HG03196 (cell line): ENCODE measurements at regions not wholly inside any gene's neighbourhood (a gene's known extent, or its start where the extent isn't known, plus 50 kb on each side); places are given as distances from the start of the nearest gene placed in this dataset.

Source experiments
- ATAC-seq: cut with Tn5 transposase; IDR thresholded peaks from one replicate; pipeline ENCODE4 v1.9.1; 2021; ENCODE audit not compliant: unreplicated experiment

GRCh38 chr1:62981434-62981833, 197.5 kb downstream of the ATG4C start:
- no peak for ATAC-seq

- no peak for ATAC-seq
Measured at GRCh38 chr1:62988867-62989266, 204.9 kb downstream of the ATG4C start.

GRCh38 chr1:62989497-62989896, 205.6 kb downstream of the ATG4C start:
- ATAC-seq: no peak

- ATAC-seq: no peak
Measured at GRCh38 chr1:62991152-62991551, 207.2 kb downstream of the ATG4C start.

- ATAC-seq: no peak
Measured at GRCh38 chr1:62993844-62994243, 209.9 kb downstream of the ATG4C start.

GRCh38 chr1:62995173-62995572, 211.2 kb downstream of the ATG4C start:
- no peak for ATAC-seq

- no peak for ATAC-seq
Measured at GRCh38 chr1:62997884-62998283, 214.0 kb downstream of the ATG4C start.

GRCh38 chr1:62998845-62999649, 215.1 kb downstream of the ATG4C start:
- no peak for ATAC-seq

- no peak for ATAC-seq
Measured at GRCh38 chr1:63000508-63000907, 216.6 kb downstream of the ATG4C start.

GRCh38 chr1:63004868-63005267, 220.9 kb downstream of the ATG4C start:
- ATAC-seq: no peak

GRCh38 chr1:63005812-63006211, 221.9 kb downstream of the ATG4C start:
- ATAC-seq: no peak

GRCh38 chr1:63009421-63009820, 225.5 kb downstream of the ATG4C start:
- no peak for ATAC-seq

- no peak for ATAC-seq
Measured at GRCh38 chr1:63010913-63011660, 227.2 kb downstream of the ATG4C start.

- no peak for ATAC-seq
Measured at GRCh38 chr1:63012339-63012738, 228.4 kb downstream of the ATG4C start.

- no peak for ATAC-seq
Measured at GRCh38 chr1:63014267-63014666, 230.3 kb downstream of the ATG4C start.

- ATAC-seq: no peak
Measured at GRCh38 chr1:63022319-63022718, 238.4 kb downstream of the ATG4C start.

- no peak for ATAC-seq
Measured at GRCh38 chr1:63023171-63023570, 239.2 kb downstream of the ATG4C start.

- ATAC-seq: no peak
Measured at GRCh38 chr1:63023637-63024036, 239.7 kb downstream of the ATG4C start.

GRCh38 chr1:63024132-63024531, 240.2 kb downstream of the ATG4C start:
- no peak for ATAC-seq

- ATAC-seq: no peak
Measured at GRCh38 chr1:63027176-63027575, 243.2 kb downstream of the ATG4C start.

GRCh38 chr1:63032171-63032570, 248.2 kb downstream of the ATG4C start:
- ATAC-seq: no peak

- no peak for ATAC-seq
Measured at GRCh38 chr1:63033211-63033610, 249.3 kb downstream of the ATG4C start.
